Natural killer cell (primary cell): ENCODE measurements at regions not wholly inside any gene's neighbourhood (a gene's known extent, or its start where the extent isn't known, plus 50 kb on each side); places are given as distances from the start of the nearest gene placed in this dataset.

Experiments
- ATAC-seq, 3 donors: fragments of 150-1000 bp in 2 of 3; fragments of 200-7000 bp in 1 of 3; cut with Tn5 transposase; 1 replicate in 1 of 3; 2 replicates in 2 of 3; pipeline ENCODE4 v1.10.0; 2021; ENCODE audit warnings: mild to moderate bottlenecking in 2 of 3, moderate library complexity in 2 of 3
- DNase-seq, 2 donors: peaks; one replicate each; pipeline versions ENCODE4 v3.0.0 to v3.0.0-alpha.2; 2013 to 2021; ENCODE audit warnings: mixed read lengths in 1 of 2
- H3K27ac ChIP-seq: one replicate; pipeline ENCODE4 v1.5.1; 2013; ENCODE audit warnings: mild to moderate bottlenecking, low read length
- H3K27me3 ChIP-seq: one replicate; pipeline ENCODE4 v1.6.1; 2013; ENCODE audit warnings: low read length; ENCODE audit not compliant: control insufficient read depth, insufficient read depth
- H3K36me3 ChIP-seq: one replicate; pipeline ENCODE4 v1.6.1; 2013; ENCODE audit warnings: low read length; ENCODE audit not compliant: control insufficient read depth, insufficient read depth
- H3K4me1 ChIP-seq: one replicate; pipeline ENCODE4 v1.6.1; 2013; ENCODE audit warnings: low read length; ENCODE audit not compliant: control insufficient read depth, insufficient read depth
- H3K4me3 ChIP-seq: one replicate; pipeline ENCODE4 v1.5.1; 2013; ENCODE audit warnings: low read length
- H3K9me3 ChIP-seq: one replicate; pipeline ENCODE4 v1.6.1; 2013; ENCODE audit warnings: low read length; ENCODE audit not compliant: control insufficient read depth, insufficient read depth
- H3K27ac Mint-ChIP-seq, 2 donors: one replicate each; pipeline ENCODE4 v1.8.0; 2022; ENCODE audit warnings: mild to moderate bottlenecking in 2 of 2, mixed read lengths in 2 of 2, moderate library complexity in 1 of 2
- H3K27me3 Mint-ChIP-seq, 2 donors: one replicate each; pipeline ENCODE4 v1.8.0; 2022; ENCODE audit warnings: low read depth in 2 of 2, mixed read lengths in 2 of 2
- H3K36me3 Mint-ChIP-seq: one replicate; pipeline ENCODE4 v1.8.0; 2022; ENCODE audit warnings: mixed read lengths
- H3K4me1 Mint-ChIP-seq, 2 donors: one replicate each; pipeline ENCODE4 v1.8.0; 2022; ENCODE audit warnings: mixed read lengths in 2 of 2
- H3K4me3 Mint-ChIP-seq: one replicate; pipeline ENCODE4 v1.8.0; 2022; ENCODE audit warnings: mild to moderate bottlenecking, moderate library complexity, mixed read lengths
- H3K9me3 Mint-ChIP-seq, 2 donors: one replicate each; pipeline ENCODE4 v1.8.0; 2022; ENCODE audit warnings: mixed read lengths in 2 of 2
- CTCF ChIP-seq: fragments of 200-600 bp; IDR thresholded peaks from one replicate; pipeline ENCODE4 v1.8.0; 2022; ENCODE audit warnings: antibody characterized with exemption
- WGBS: methylation state at CpG from one replicate; pipeline ENCODE4 v1.1.7; 2013; ENCODE audit warnings: missing lambda C conversion rate; ENCODE audit not compliant: insufficient coverage; 5-methylcytosine and 5-hydroxymethylcytosine counted together
- intact Hi-C: fragments of 100-400 bp; cut with micrococcal nuclease; formaldehyde crosslinking; loops from one replicate; pipeline ENCODE4 v1.14.2; 2022

DNA sequence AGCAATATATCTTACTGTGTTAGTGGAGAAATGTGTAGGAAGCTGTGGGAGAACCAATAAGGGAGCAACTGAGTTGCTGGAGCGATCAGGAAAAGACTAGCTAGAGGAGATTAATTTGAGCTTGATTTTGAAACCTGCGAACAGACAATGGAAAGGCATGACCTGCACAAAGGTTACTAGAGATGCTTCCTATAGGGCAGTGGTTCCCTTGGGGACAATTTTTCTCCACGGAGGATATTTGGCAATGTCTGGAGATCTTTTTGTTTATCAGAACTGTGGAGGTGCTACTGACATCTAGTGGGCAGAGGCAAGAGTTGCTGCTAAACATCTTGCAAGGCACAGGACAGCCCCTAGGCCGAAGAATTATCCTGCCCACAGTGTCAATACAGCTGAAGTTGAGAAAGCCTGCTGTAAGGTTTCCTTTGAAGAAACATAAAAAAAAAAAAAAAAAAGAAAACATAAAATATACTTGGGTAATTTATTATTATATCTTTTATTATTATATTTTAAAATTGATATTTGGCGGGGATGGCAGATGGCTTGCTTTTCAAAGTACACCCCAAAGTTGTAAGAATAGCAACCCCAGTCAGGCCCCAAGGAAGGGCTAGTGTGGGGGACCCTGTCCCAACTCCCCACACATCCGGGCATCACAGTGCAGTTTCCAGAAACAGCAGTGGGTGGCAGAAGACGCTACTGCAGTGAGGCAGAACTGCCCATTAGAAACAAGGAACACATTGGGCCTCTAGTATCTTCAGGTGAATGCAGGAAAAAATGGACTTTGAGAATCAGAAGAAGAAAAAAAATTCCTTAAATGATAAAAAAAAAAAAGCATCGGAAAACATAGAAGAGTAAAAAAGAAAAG lies 481.6 kb downstream of the SH2D4B start:
- no peak for TF ChIP-seq CTCF
- Mint-ChIP-seq H3K36me3 (no peaks in the 10 kb centered on the region), H3K9me3 (no peaks in the 10 kb centered on the region), H3K27ac (no peak overlapping the region), H3K4me1 (peaks cover 0 to 5% of the 10 kb centered on the region in 2 donors), H3K27me3 (no peaks in the 10 kb centered on the region), H3K4me3 (no peak overlapping the region)
- ATAC-seq (no peak), DNase-seq (peak in 1 of 2 donors; percentile 32)
- Histone ChIP-seq H3K9me3 (no peaks in the 10 kb centered on the region), H3K27ac (no peak overlapping the region), H3K4me3 (no peak overlapping the region), H3K36me3 (no peaks in the 10 kb centered on the region), H3K4me1 (no peaks in the 10 kb centered on the region), H3K27me3 (no peaks in the 10 kb centered on the region)
- WGBS = 63% methylated on average over 7 of the region's 8 CpGs
- intact Hi-C loops = no loop called here

GRCh38 chr10:81021428-81022129 lies 483.9 kb downstream of the SH2D4B start:
- no peaks in the 10 kb centered on the region for H3K36me3 ChIP-seq
- ATAC-seq (no peak), DNase-seq (no peak)
- TF ChIP-seq CTCF = no peak
- H3K27me3 ChIP-seq = no peaks in the 10 kb centered on the region
- Mint-ChIP-seq H3K9me3 (peaks cover 0 to 2% of the 10 kb centered on the region in 2 donors), H3K27ac (no peak overlapping the region), H3K4me3 (no peak overlapping the region), H3K27me3 (no peaks in the 10 kb centered on the region), H3K36me3 (no peaks in the 10 kb centered on the region), H3K4me1 (peaks cover 0 to 5% of the 10 kb centered on the region in 2 donors)
- 9% methylated on average over 3 of the region's 3 CpGs for WGBS
- intact Hi-C loops = no loop called here
- no peaks in the 10 kb centered on the region for H3K4me1 ChIP-seq
- H3K4me3 ChIP-seq = no peak overlapping the region
- H3K27ac ChIP-seq = no peak overlapping the region
- no peaks in the 10 kb centered on the region for H3K9me3 ChIP-seq

DNA sequence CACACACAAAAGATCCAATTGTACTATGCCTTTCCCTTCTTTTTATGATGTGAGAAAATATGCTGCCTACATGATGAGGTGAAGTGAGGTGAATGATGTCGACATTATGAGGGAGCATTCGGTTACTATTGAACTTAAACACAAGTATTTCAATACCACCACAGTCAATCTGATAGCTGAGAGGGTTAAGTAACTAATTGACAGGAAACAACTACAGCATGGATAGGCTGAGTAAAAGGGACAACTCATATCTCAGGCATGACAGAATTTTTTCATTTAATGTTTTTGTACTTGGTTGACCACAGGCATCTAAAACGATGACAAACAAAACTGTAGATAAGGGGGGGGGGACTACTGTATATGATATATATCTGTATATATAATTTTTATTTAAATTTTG lies 488.9 kb downstream of the SH2D4B start:
- no peak overlapping the region for H3K27ac Mint-ChIP-seq
- WGBS = no CpG with 5 or more reads among the region's 3 CpGs
- H3K4me1 Mint-ChIP-seq = no peaks in the 10 kb centered on the region
- intact Hi-C loops = no loop called here
- no peak overlapping the region for H3K27ac ChIP-seq
- H3K4me3 Mint-ChIP-seq = no peak overlapping the region
- H3K36me3 Mint-ChIP-seq = no peaks in the 10 kb centered on the region
- H3K36me3 ChIP-seq = no peaks in the 10 kb centered on the region
- no peaks in the 10 kb centered on the region for H3K9me3 ChIP-seq
- DNase-seq (no peak), ATAC-seq (no peak)
- H3K27me3 Mint-ChIP-seq = no peaks in the 10 kb centered on the region
- no peaks in the 10 kb centered on the region for H3K4me1 ChIP-seq
- no peak for TF ChIP-seq CTCF
- H3K9me3 Mint-ChIP-seq = peaks cover 4 to 8% of the 10 kb centered on the region in 2 donors
- H3K27me3 ChIP-seq = no peaks in the 10 kb centered on the region
- H3K4me3 ChIP-seq = no peak overlapping the region
